ENCODE measurements at regions not wholly inside any gene's neighbourhood (a gene's known extent, or its start where the extent isn't known, plus 50 kb on each side); places are given as distances from the start of the nearest gene placed in this dataset.

GRCh38 chr3:99586701-99587100, 51.7 kb upstream of the COL8A1 start:
- no peak for TF ChIP-seq TSHZ2 (CRISPR knock-in tag; IDR thresholded peaks at IDR 0.05)
- no peak for TF ChIP-seq CSRNP3 (CRISPR knock-in tag; IDR thresholded peaks at IDR 0.05)
- no peak for TF ChIP-seq ZFP3 (CRISPR knock-in tag; IDR thresholded peaks at IDR 0.05)
- TF ChIP-seq OSR1 (CRISPR knock-in tag; IDR thresholded peaks at IDR 0.05): no peak
- TF ChIP-seq GLIS3 (CRISPR knock-in tag; IDR thresholded peaks at IDR 0.05): no peak
- TF ChIP-seq ISL1 (CRISPR knock-in tag; IDR thresholded peaks at IDR 0.05): no peak
- no peak for TF ChIP-seq ZC3H10 (CRISPR knock-in tag; IDR thresholded peaks at IDR 0.05)
- TF ChIP-seq ARNTL (CRISPR knock-in tag; IDR thresholded peaks at IDR 0.05; ENCODE audit: borderline replicate concordance, low read depth): no peak
- no peak for TF ChIP-seq SNAI2 (CRISPR knock-in tag; IDR thresholded peaks at IDR 0.05)
- no peak for TF ChIP-seq ESRRG (CRISPR knock-in tag; IDR thresholded peaks at IDR 0.05)
- no peak for TF ChIP-seq ZFP30 (CRISPR knock-in tag; IDR thresholded peaks at IDR 0.05)
- TF ChIP-seq TCF4 (CRISPR knock-in tag; IDR thresholded peaks at IDR 0.05; ENCODE audit: borderline replicate concordance): no peak
- TF ChIP-seq CREB5 (CRISPR knock-in tag; IDR thresholded peaks at IDR 0.05; ENCODE audit: low read depth): no peak
- no peak for TF ChIP-seq PATZ1 (CRISPR knock-in tag; IDR thresholded peaks at IDR 0.05; ENCODE audit: borderline replicate concordance)
- TF ChIP-seq BACH2 (CRISPR knock-in tag; IDR thresholded peaks at IDR 0.05; ENCODE audit: borderline replicate concordance): no peak
- TF ChIP-seq ZNF565 (CRISPR knock-in tag; conservative IDR thresholded peaks at IDR 0.05; ENCODE audit: low read depth): no peak
- TF ChIP-seq ZNF8 (CRISPR knock-in tag; IDR thresholded peaks at IDR 0.05): no peak
- no peak for TF ChIP-seq RARB (CRISPR knock-in tag; IDR thresholded peaks at IDR 0.05)
- ATAC-seq: no peak

GRCh38 chr3:99579965-99580364, 58.4 kb upstream of the COL8A1 start:
- ATAC-seq: no peak
- TF ChIP-seq TSHZ2 (CRISPR knock-in tag; IDR thresholded peaks at IDR 0.05) (no peak), ZC3H10 (CRISPR knock-in tag; IDR thresholded peaks at IDR 0.05) (no peak), CREB5 (CRISPR knock-in tag; IDR thresholded peaks at IDR 0.05; ENCODE audit: low read depth) (no peak), PATZ1 (CRISPR knock-in tag; IDR thresholded peaks at IDR 0.05; ENCODE audit: borderline replicate concordance) (no peak), ARNTL (CRISPR knock-in tag; IDR thresholded peaks at IDR 0.05; ENCODE audit: borderline replicate concordance, low read depth) (no peak), POU6F1 (CRISPR knock-in tag; IDR thresholded peaks at IDR 0.05; ENCODE audit: borderline replicate concordance, low read depth) (no peak), ESRRG (CRISPR knock-in tag; IDR thresholded peaks at IDR 0.05) (no peak), GLIS3 (CRISPR knock-in tag; IDR thresholded peaks at IDR 0.05) (no peak), BACH2 (CRISPR knock-in tag; IDR thresholded peaks at IDR 0.05; ENCODE audit: borderline replicate concordance) (no peak), ZNF8 (CRISPR knock-in tag; IDR thresholded peaks at IDR 0.05) (no peak), SNAI2 (CRISPR knock-in tag; IDR thresholded peaks at IDR 0.05) (no peak), CSRNP3 (CRISPR knock-in tag; IDR thresholded peaks at IDR 0.05) (no peak), ISL1 (CRISPR knock-in tag; IDR thresholded peaks at IDR 0.05) (no peak), PPARA (CRISPR knock-in tag; IDR thresholded peaks at IDR 0.05; ENCODE audit: borderline replicate concordance) (no peak), ZNF70 (CRISPR knock-in tag; IDR thresholded peaks at IDR 0.05) (no peak), TOX (CRISPR knock-in tag; IDR thresholded peaks at IDR 0.05; ENCODE audit: borderline replicate concordance) (no peak)

Data from SK-N-SH treated with all-trans-retinoic acid at 6 μM for 48 hours (cell line).